AG04450 (cell line): ENCODE measurements at regions not wholly inside any gene's neighbourhood (a gene's known extent, or its start where the extent isn't known, plus 50 kb on each side); places are given as distances from the start of the nearest gene placed in this dataset.

Source experiments
- CTCF ChIA-PET: fragments of 300-600, 350-600 bp; formaldehyde crosslinking; extraction: SDS; loops from one replicate; lab custom pipeline; 2022; ENCODE audit warnings: antibody characterized with exemption, inconsistent platforms; lab: Charles Lee
- POLR2A ChIA-PET: fragments of 350-600 bp; formaldehyde crosslinking; extraction: SDS; loops from one replicate; lab custom pipeline; 2021; ENCODE audit warnings: antibody characterized with exemption, inconsistent platforms; lab: Yijun Ruan, JAX
- DNase-seq: peaks from one replicate; pipeline ENCODE4 v3.0.0-alpha.2; 2011; ENCODE audit warnings: low read depth, low spot score
- H3K27ac ChIP-seq: one replicate; pipeline ENCODE4 v1.5.1; 2012; ENCODE audit warnings: low read depth, low read length, control low read depth
- H3K27me3 ChIP-seq: one replicate; pipeline ENCODE4 v1.6.0; 2012; ENCODE audit warnings: low read length; ENCODE audit not compliant: control insufficient read depth, insufficient read depth
- H3K4me3 ChIP-seq: 2 replicates; pipeline ENCODE4 v1.5.1; 2011; ENCODE audit warnings: mild to moderate bottlenecking, low read depth, low read length, control low read depth
- H3K9me3 ChIP-seq: 2 replicates; pipeline ENCODE4 v1.5.1; 2012; ENCODE audit warnings: low read length; ENCODE audit not compliant: control insufficient read depth, insufficient read depth
- CTCF ChIP-seq: IDR thresholded peaks from 2 replicates; pipeline ENCODE4 v1.5.1; 2011; ENCODE audit warnings: low read depth, low read length, control low read depth, inconsistent platforms

DNA sequence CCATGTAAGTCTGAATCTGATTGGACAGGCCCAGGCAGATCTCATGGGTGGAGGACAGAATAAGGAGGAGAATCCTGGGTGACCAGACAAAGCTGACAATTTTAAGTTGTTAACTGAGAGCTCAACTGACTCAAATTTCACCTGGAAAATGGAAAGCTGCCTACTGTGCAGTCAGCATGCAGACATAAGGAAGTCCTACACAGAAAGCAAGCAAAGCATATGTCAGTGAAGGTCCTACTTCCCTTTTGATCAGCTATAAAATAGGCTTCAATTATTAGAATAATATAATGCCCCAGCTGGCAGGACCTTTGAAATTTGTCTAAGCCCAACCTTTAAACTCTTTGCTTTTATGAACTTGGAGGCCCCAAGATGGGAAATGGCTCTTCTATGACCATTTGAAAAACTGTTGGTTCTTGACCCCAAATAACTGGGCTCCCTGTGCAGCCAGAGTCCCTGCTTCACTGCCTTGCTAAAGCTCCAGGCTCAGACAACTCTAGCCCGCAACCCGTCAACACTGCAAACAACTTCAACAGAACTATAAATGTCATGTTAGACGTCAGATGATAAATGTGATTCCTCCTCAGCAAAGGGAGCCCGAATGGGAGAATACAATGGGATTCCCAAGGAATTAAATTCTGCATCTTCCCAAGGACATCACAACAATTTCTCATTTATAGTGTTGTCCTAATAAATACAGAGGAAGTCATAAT lies 118.9 kb upstream of the ADRA1B start:
- no peak for TF ChIP-seq CTCF
- DNase-seq: no peak
- H3K27me3 ChIP-seq: no peaks in the 10 kb centered on the region
- ChIA-PET CTCF (interaction anchor here (1.3 kb wide), 1 partner anchor 352 kb away, joined by 3 read pairs; no protein-coding TSS in a partner anchor), POLR2A (no interaction called here)
- H3K27ac ChIP-seq: no peak overlapping the region
- no peak overlapping the region for H3K4me3 ChIP-seq
- H3K9me3 ChIP-seq: no peaks in the 10 kb centered on the region

- no peak overlapping the region for H3K4me3 ChIP-seq
- ChIA-PET POLR2A (no interaction called here), CTCF (no interaction called here)
- H3K27me3 ChIP-seq: no peaks in the 10 kb centered on the region
- no peaks in the 10 kb centered on the region for H3K9me3 ChIP-seq
- DNase-seq: no peak
- no peak overlapping the region for H3K27ac ChIP-seq
- no peak for TF ChIP-seq CTCF
Observed at GRCh38 chr5:159799701-159800100, 116.6 kb upstream of the ADRA1B start.

DNA sequence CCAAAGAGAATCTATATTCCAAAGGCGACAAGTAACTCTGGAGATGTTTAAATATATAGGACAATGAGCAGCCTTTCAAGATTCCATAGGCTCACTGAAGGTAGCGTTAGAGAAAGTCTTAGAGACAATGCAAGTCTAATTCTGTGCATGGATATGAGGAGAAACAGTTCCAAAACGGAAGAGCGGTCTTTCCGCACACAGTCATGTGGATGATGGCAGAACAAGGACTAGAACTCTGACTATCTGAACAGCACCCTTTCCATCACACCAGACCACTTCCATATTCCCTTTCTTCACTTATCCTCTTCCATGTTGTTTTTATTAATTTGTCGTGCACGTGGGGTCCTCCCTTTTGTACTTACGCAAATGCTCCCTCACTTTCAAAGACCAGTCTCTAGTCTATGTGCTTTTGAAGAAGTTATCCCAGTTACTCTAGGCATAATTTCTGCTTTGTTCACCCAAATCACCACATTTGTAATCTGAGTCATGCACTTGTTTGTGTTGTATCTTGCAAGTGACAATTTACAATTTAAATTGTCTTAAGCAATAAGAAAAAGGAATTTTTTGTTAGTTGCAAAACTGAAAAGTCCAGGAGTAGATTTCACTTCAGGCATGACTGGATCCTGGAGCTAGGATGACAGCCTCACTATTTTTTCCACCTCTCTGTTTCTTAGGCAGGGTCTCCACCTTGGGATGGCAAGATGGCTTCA lies 116.0 kb upstream of the ADRA1B start:
- Histone ChIP-seq H3K9me3 (no peaks in the 10 kb centered on the region), H3K4me3 (no peak overlapping the region), H3K27ac (no peak overlapping the region), H3K27me3 (no peaks in the 10 kb centered on the region)
- DNase-seq: no peak
- ChIA-PET CTCF (no interaction called here), POLR2A (no interaction called here)
- TF ChIP-seq CTCF: no peak

- Histone ChIP-seq H3K27me3 (no peaks in the 10 kb centered on the region), H3K9me3 (no peaks in the 10 kb centered on the region), H3K4me3 (no peak overlapping the region), H3K27ac (no peak overlapping the region)
- ChIA-PET CTCF (no interaction called here), POLR2A (no interaction called here)
- no peak for DNase-seq
- TF ChIP-seq CTCF: no peak
Observed at GRCh38 chr5:159801303-159801702, 115.0 kb upstream of the ADRA1B start.

DNA sequence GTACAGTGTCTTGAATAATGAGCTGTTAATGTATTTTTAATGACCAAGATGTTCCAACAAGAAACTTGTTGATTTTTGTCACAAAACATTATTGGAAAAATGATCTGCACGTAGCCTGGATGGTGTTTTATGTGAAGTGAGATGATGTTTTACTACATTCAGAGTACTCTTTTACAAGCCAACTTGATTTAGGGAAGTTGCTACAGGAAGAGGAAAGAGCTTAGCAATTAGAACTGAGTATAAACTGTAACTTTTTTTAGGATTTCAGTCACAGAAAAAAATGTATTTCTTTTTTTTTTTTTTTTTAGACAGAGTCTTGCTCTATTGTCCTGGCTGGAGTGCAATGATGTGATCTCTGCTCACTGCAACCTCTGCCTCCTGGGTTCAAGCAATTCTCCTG lies 113.6 kb upstream of the ADRA1B start:
- Histone ChIP-seq H3K4me3 (no peak overlapping the region), H3K27me3 (no peaks in the 10 kb centered on the region), H3K9me3 (no peaks in the 10 kb centered on the region), H3K27ac (no peak overlapping the region)
- CTCF ChIA-PET: interaction anchor here (0.6 kb wide), 1 partner anchor 66 kb away, joined by 4 read pairs; no protein-coding TSS in a partner anchor
- DNase-seq: no peak
- POLR2A ChIA-PET: no interaction called here
- no peak for TF ChIP-seq CTCF
